Activated CD4-positive, CD25-positive, alpha-beta regulatory T cell treated with anti-CD3 and anti-CD28 coated beads, Interleukin-2, amount 50 U/mL, for 16 hours (primary cell): ENCODE measurements at regions not wholly inside any gene's neighbourhood (a gene's known extent, or its start where the extent isn't known, plus 50 kb on each side); places are given as distances from the start of the nearest gene placed in this dataset.

Experiments used
- DNase-seq: peaks from one replicate; pipeline ENCODE4 v3.0.0-alpha.2; 2020; ENCODE audit warnings: low read depth, low spot score

GRCh38 chr21:16363100-16363499 lies 633.3 kb downstream of the USP25 start:
- no peak for DNase-seq

- no peak for DNase-seq
These were observed 633.7 kb downstream of the USP25 start for GRCh38 chr21:16363518-16363917.

- no peak for DNase-seq
These were observed 636.4 kb downstream of the USP25 start for GRCh38 chr21:16366207-16366606.

- no peak for DNase-seq
These were observed 637.3 kb downstream of the USP25 start for GRCh38 chr21:16367079-16367478.

- DNase-seq, result no peak
These were observed 640.4 kb downstream of the USP25 start for GRCh38 chr21:16370186-16370585.

- no peak for DNase-seq
These were observed 642.8 kb downstream of the USP25 start for GRCh38 chr21:16372586-16372985.

- DNase-seq, result no peak
These were observed 646.9 kb downstream of the USP25 start for GRCh38 chr21:16376673-16377072.

- DNase-seq, result no peak
These were observed 647.4 kb downstream of the USP25 start for GRCh38 chr21:16377120-16377658.

- DNase-seq, result no peak
These were observed 648.1 kb downstream of the USP25 start for GRCh38 chr21:16377857-16378256.

GRCh38 chr21:16378525-16378924 lies 648.7 kb downstream of the USP25 start:
- no peak for DNase-seq

- DNase-seq, result no peak
These were observed 658.5 kb downstream of the USP25 start for GRCh38 chr21:16388291-16388690.

GRCh38 chr21:16388911-16389560 lies 659.3 kb downstream of the USP25 start:
- DNase-seq, result no peak

GRCh38 chr21:16389643-16390042 lies 659.9 kb downstream of the USP25 start:
- DNase-seq, result no peak

- no peak for DNase-seq
These were observed 665.5 kb downstream of the USP25 start for GRCh38 chr21:16395285-16395684.

GRCh38 chr21:16402752-16403151 lies 673.0 kb downstream of the USP25 start:
- DNase-seq, result no peak

- DNase-seq, result no peak
These were observed 675.0 kb downstream of the USP25 start for GRCh38 chr21:16404776-16405175.

- no peak for DNase-seq
These were observed 676.6 kb downstream of the USP25 start for GRCh38 chr21:16406355-16406754.

- DNase-seq, result no peak
These were observed 677.8 kb downstream of the USP25 start for GRCh38 chr21:16407403-16408240.

GRCh38 chr21:16408280-16408679 lies 678.5 kb downstream of the USP25 start:
- no peak for DNase-seq

- DNase-seq, result no peak
These were observed 679.6 kb downstream of the USP25 start for GRCh38 chr21:16409352-16409751.

GRCh38 chr21:16418226-16418625 lies 688.4 kb downstream of the USP25 start:
- DNase-seq, result no peak

GRCh38 chr21:16418642-16419041 lies 688.9 kb downstream of the USP25 start:
- no peak for DNase-seq
